Hematopoietic multipotent progenitor cell (in vitro differentiated cells): ENCODE measurements at regions not wholly inside any gene's neighbourhood (a gene's known extent, or its start where the extent isn't known, plus 50 kb on each side); places are given as distances from the start of the nearest gene placed in this dataset.

Experiments
- DNase-seq, 3 donors: peaks; one replicate each; pipeline ENCODE4 v3.0.0-alpha.2; 2011 to 2015; ENCODE audit warnings: low read depth in 2 of 3, low spot score in 2 of 3

GRCh38 chr6:119633461-119633860, 283.9 kb upstream of the MAN1A1 start:
- DNase-seq = no peak

- DNase-seq = no peak
These were observed 281.1 kb upstream of the MAN1A1 start for GRCh38 chr6:119630561-119631192.

- peak in 1 of 3 donors; percentile 41 for DNase-seq
These were observed 279.4 kb upstream of the MAN1A1 start for GRCh38 chr6:119628691-119629594.

GRCh38 chr6:119627908-119628669, 278.5 kb upstream of the MAN1A1 start:
- no peak for DNase-seq

DNA sequence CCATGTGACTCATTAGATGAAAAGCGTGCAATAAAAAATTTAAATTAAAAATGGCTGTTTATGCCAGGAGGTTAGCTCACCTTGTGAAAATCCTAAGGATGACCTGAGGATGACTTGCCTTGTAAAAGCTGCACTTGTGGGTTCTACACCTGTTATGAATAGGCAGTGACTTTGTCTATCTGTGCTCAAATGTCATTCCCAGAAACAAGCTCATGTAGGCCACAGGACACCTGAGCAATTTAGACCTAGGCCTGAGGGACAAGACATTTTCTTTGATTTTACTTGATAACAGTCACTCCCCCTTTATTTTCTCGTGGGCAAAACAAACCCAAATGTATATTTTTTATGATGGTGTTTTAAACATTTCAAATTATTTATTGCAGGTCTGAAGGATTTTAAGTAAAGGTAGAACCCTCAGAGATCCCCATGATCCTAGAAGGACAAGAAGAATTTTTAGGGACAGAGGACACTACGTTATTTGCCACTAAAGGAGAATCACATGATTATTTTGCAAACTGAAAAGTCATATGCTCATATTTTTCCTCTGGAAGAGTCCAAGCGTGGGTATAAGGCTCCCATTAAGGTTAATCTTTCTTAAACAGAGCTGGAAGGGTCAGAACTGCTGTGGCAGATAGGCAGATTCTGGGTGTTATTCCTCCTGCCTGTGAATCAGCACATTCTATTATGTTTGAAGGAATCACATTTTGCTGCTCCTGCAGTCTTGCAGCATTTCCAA, 277.5 kb upstream of the MAN1A1 start:
- peak in 1 of 3 donors; percentile 41 for DNase-seq

DNA sequence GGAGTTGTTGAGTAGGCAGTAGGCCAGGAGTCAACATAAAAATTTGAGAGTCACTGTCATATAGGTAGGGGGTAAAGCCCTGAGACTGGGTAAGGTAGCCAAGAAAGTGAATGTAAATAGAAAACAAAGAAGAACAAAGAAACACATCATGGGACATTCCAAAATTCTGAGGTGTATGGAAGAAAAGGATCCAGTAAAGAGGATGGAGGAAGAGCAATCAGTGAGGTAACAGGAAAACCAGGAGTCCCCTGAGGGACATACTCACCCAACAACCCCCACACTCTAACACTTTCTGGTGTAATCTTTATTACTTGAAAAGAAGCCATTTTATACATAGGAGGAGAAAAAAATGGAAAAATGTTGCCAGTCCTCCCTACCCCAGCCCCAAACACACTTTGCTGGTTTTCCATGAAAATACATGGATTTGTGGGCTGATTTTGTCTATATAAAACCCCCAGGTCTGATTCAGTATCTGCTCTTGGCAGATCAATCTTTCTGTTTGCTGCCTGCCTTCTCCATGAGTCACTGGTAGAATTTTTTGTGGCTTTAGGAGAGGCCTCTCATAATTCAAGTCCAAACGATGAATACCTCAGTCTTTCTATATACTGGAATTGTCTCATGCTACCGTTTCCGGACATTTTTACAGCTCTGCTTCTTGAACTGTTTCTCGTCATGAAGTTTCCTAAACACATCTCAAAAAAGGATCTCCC, 271.4 kb upstream of the MAN1A1 start:
- no peak for DNase-seq

DNA sequence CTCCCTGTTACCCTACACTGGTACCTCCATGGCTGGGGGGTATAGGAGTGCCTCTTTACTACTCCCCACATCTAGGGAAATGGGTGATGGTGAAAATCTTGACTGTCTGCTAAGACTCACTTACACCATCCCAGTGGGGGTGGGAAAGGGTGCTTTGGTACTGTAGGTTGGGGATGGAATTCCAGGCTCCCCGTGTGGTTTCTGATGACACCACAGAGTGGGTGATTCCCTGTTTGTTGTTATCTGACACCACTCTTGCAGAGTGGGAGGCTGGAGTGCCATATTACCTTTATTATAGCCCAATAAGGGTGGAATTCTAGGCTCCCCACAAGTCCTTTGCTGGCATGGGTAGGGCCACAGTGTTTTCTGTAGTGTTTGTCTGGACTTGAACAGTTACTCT, 264.6 kb upstream of the MAN1A1 start:
- DNase-seq = no peak

- DNase-seq = no peak
These were observed 263.4 kb upstream of the MAN1A1 start for GRCh38 chr6:119612911-119613381.

GRCh38 chr6:119612176-119612891, 262.8 kb upstream of the MAN1A1 start:
- no peak for DNase-seq

- no peak for DNase-seq
These were observed 261.2 kb upstream of the MAN1A1 start for GRCh38 chr6:119610754-119611153.

- no peak for DNase-seq
These were observed 260.7 kb upstream of the MAN1A1 start for GRCh38 chr6:119610265-119610664.

- DNase-seq = peak in 1 of 3 donors; percentile 24
These were observed 260.3 kb upstream of the MAN1A1 start for GRCh38 chr6:119609865-119610264.

DNA sequence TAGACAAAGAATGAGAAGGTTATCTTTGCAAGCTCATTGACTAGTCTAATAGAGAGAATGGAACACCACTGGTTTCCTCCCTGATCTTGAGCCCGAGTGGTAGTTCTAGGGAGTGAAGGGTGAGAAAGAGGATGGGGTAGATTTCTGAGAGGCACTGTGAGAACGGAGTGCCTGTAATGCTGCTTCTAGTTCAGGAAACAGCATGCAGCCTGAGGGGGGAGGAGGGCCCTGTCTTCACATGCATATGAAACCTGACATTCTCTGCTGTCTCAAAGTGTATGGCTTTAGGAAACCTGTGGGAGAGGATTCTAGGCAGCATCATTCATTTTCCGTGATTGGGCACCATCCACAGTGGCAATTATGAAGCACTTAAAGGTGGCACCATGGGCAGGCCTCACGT, 259.4 kb upstream of the MAN1A1 start:
- no peak for DNase-seq

DNA sequence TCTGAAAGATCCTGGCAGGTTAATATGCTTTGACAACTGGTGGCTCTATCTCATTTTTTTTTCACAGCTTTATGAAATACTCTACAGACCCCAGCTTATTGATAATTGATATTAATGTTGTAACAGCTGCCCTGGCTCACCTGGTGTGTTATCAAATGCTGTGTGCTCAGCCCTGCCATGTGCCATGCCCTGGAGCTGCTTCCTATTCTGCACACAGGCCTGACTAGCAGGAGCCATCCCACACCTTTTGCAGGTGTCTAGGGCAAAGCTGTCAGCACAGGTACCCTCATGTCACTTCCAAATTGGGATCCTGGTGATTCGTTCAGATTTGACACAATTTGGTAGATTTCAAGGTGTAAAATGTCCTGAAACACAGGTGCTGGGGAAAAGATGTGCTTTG, 254.6 kb upstream of the MAN1A1 start:
- DNase-seq = no peak

- DNase-seq = no peak
These were observed 253.9 kb upstream of the MAN1A1 start for GRCh38 chr6:119603501-119603900.

GRCh38 chr6:119602215-119603178, 252.9 kb upstream of the MAN1A1 start:
- DNase-seq = no peak

- no peak for DNase-seq
These were observed 249.3 kb upstream of the MAN1A1 start for GRCh38 chr6:119598883-119599282.

DNA sequence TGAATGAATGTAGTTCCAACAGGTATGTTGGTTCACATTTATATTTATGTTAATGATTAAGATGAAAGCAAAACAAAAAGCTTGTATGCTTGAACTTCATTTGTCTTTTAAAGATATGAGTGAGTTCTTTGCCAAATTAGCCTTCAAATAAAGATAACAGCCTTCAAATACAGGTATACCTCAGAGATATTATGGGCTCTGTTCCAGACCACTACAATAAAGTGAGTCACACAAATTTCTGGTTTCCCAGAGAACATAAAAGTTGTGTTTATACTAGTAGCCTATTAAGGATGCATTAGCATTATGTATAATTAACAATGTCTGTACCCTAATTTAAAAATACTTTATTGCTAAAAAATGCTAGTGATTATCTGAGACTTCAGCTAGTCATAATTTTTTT, 245.3 kb upstream of the MAN1A1 start:
- DNase-seq = no peak
